ENCODE measurements at regions not wholly inside any gene's neighbourhood (a gene's known extent, or its start where the extent isn't known, plus 50 kb on each side); places are given as distances from the start of the nearest gene placed in this dataset.
A peak's percentile ranks its signal among the peaks of the same experiment; 100 is the strongest.

- TF ChIP-seq TSHZ2 (CRISPR knock-in tag; IDR thresholded peaks at IDR 0.05) (peak; percentile 88), OSR1 (CRISPR knock-in tag; IDR thresholded peaks at IDR 0.05) (no peak)
These were observed 344.7 kb downstream of the BUD13 start for GRCh38 chr11:116427903-116428637.
